ENCODE measurements at regions not wholly inside any gene's neighbourhood (a gene's known extent, or its start where the extent isn't known, plus 50 kb on each side); places are given as distances from the start of the nearest gene placed in this dataset.
"Not testable (repeated sequence)": the region's sequence is repeated elsewhere in the genome, so short reads cannot be mapped to it uniquely, and the experiment has no call there.

GRCh38 chr3:150127011-150127490, 156.4 kb upstream of the PFN2 start:
- no peak for TF ChIP-seq CTCF (IDR thresholded peaks at IDR 0.05; ENCODE audit: low read depth, low read length)
- no peak overlapping the region for H3K4me3 ChIP-seq (ENCODE audit: low read depth, low read length)

- TF ChIP-seq CTCF (IDR thresholded peaks at IDR 0.05; ENCODE audit: low read depth, low read length), result no peak
- no peak overlapping the region for H3K4me3 ChIP-seq (ENCODE audit: low read depth, low read length)
Observed at GRCh38 chr3:150124142-150124541, 153.4 kb upstream of the PFN2 start.

GRCh38 chr3:150123249-150123648, 152.6 kb upstream of the PFN2 start:
- H3K4me3 ChIP-seq (ENCODE audit: low read depth, low read length), result not testable (repeated sequence)

GRCh38 chr3:150118219-150118618, 147.5 kb upstream of the PFN2 start:
- TF ChIP-seq CTCF (IDR thresholded peaks at IDR 0.05; ENCODE audit: low read depth, low read length), result no peak
- H3K4me3 ChIP-seq (ENCODE audit: low read depth, low read length), result no peak overlapping the region

GRCh38 chr3:150117076-150117475, 146.4 kb upstream of the PFN2 start:
- no peak overlapping the region for H3K4me3 ChIP-seq (ENCODE audit: low read depth, low read length)
- no peak for TF ChIP-seq CTCF (IDR thresholded peaks at IDR 0.05; ENCODE audit: low read depth, low read length)

GRCh38 chr3:150116196-150116595, 145.5 kb upstream of the PFN2 start:
- no peak for TF ChIP-seq CTCF (IDR thresholded peaks at IDR 0.05; ENCODE audit: low read depth, low read length)
- no peak overlapping the region for H3K4me3 ChIP-seq (ENCODE audit: low read depth, low read length)

- H3K4me3 ChIP-seq (ENCODE audit: low read depth, low read length), result no peak overlapping the region
- TF ChIP-seq CTCF (IDR thresholded peaks at IDR 0.05; ENCODE audit: low read depth, low read length), result no peak
Observed at GRCh38 chr3:150114873-150115540, 144.3 kb upstream of the PFN2 start.

- no peak overlapping the region for H3K4me3 ChIP-seq (ENCODE audit: low read depth, low read length)
- TF ChIP-seq CTCF (IDR thresholded peaks at IDR 0.05; ENCODE audit: low read depth, low read length), result no peak
Observed at GRCh38 chr3:150114273-150114672, 143.6 kb upstream of the PFN2 start.

All from WI38 (cell line).